ENCODE measurements at regions not wholly inside any gene's neighbourhood (a gene's known extent, or its start where the extent isn't known, plus 50 kb on each side); places are given as distances from the start of the nearest gene placed in this dataset.

GRCh38 chr6:84340422-84340821 is 113.0 kb upstream of the CEP162 start:
- DNase-seq (no peak), ATAC-seq (no peak)
- H3K4me3 ChIP-seq, result no peak overlapping the region
- H3K27ac ChIP-seq, result no peak overlapping the region
- no peaks in the 10 kb centered on the region for H3K9me3 ChIP-seq
- TF ChIP-seq CTCF (IDR thresholded peaks at IDR 0.05 in 4 of 5, conservative IDR thresholded peaks at IDR 0.05 in 1 of 5) (no peak), POLR2A (IDR thresholded peaks at IDR 0.05) (no peak)
- in situ Hi-C loops (cut with MboI; ENCODE audit: low sequenced_read_pairs in 4 of 4) (no loop called here), intact Hi-C loops (cut with DNase I; ENCODE audit: low total_unique reads) (no loop called here)
- H3K27me3 ChIP-seq, result no peaks in the 10 kb centered on the region
- H3K36me3 ChIP-seq, result no peaks in the 10 kb centered on the region
- no peaks in the 10 kb centered on the region for H3K4me1 ChIP-seq

GRCh38 chr6:84333842-84334241 is 106.4 kb upstream of the CEP162 start:
- H3K27ac ChIP-seq, result no peak overlapping the region
- H3K4me3 ChIP-seq, result no peak overlapping the region
- TF ChIP-seq POLR2A (IDR thresholded peaks at IDR 0.05) (no peak), CTCF (IDR thresholded peaks at IDR 0.05 in 4 of 5, conservative IDR thresholded peaks at IDR 0.05 in 1 of 5) (no peak)
- H3K4me1 ChIP-seq, result no peaks in the 10 kb centered on the region
- no peaks in the 10 kb centered on the region for H3K27me3 ChIP-seq
- intact Hi-C loops (cut with DNase I; ENCODE audit: low total_unique reads) (no loop called here), in situ Hi-C loops (cut with MboI; ENCODE audit: low sequenced_read_pairs in 4 of 4) (no loop called here)
- ATAC-seq (no peak), DNase-seq (no peak)
- H3K36me3 ChIP-seq, result no peaks in the 10 kb centered on the region
- H3K9me3 ChIP-seq, result no peaks in the 10 kb centered on the region

DNA sequence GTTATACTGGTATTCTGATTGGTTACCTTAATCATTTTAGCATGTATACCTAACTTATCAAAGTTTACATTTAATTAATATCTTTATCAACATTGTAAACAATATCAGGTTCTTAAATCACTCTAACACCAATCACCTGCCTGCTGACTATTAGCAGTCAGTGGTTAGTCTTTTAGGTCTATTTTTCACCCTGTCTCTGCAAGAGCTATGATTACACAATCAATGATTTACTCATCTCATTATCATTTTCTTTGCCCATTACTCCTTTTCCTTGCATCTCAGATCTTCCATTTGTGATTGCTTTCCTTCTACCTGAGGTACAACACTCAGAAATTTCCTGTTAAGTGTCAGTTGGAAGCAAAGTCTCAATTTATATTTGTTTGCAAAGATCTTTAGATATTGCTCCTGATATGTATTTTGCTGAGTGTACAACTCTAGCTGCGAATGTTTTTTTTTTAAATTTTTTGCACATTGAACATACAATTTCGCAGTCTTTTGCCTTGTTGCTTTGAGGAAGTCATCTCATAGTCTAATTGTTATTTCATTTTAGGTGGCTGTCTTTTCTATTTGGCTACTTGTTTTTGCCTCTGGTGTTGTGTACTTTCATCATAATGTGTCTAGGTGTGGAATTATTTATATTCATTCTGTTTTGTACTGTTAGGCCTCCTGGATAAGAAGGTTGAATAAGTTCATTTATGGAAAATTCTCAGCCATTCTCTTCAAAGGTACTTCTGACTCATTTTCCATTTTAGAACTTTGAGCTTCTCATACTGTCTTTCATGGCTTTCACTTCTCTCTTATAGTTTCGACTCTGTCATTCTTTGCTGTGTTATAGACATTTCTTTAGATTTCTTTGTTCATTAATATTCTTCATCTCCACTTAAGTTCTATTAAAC is 104.9 kb upstream of the CEP162 start:
- no peaks in the 10 kb centered on the region for H3K27me3 ChIP-seq
- no peak for TF ChIP-seq POLR2A (IDR thresholded peaks at IDR 0.05)
- no peak for TF ChIP-seq CTCF (IDR thresholded peaks at IDR 0.05 in 4 of 5, conservative IDR thresholded peaks at IDR 0.05 in 1 of 5)
- no peaks in the 10 kb centered on the region for H3K36me3 ChIP-seq
- no peak overlapping the region for H3K27ac ChIP-seq
- in situ Hi-C loops (cut with MboI; ENCODE audit: low sequenced_read_pairs in 4 of 4) (no loop called here), intact Hi-C loops (cut with DNase I; ENCODE audit: low total_unique reads) (no loop called here)
- DNase-seq (no peak), ATAC-seq (no peak)
- H3K4me1 ChIP-seq, result no peaks in the 10 kb centered on the region
- H3K9me3 ChIP-seq, result no peaks in the 10 kb centered on the region
- no peak overlapping the region for H3K4me3 ChIP-seq

GRCh38 chr6:84330325-84330724 is 102.9 kb upstream of the CEP162 start:
- TF ChIP-seq POLR2A (IDR thresholded peaks at IDR 0.05), result no peak
- TF ChIP-seq CTCF (IDR thresholded peaks at IDR 0.05 in 4 of 5, conservative IDR thresholded peaks at IDR 0.05 in 1 of 5), result no peak
- H3K36me3 ChIP-seq, result no peaks in the 10 kb centered on the region
- no peaks in the 10 kb centered on the region for H3K27me3 ChIP-seq
- in situ Hi-C loops (cut with MboI; ENCODE audit: low sequenced_read_pairs in 4 of 4), result no loop called here
- intact Hi-C loops (cut with DNase I; ENCODE audit: low total_unique reads), result no loop called here
- H3K4me3 ChIP-seq, result no peak overlapping the region
- no peaks in the 10 kb centered on the region for H3K4me1 ChIP-seq
- H3K27ac ChIP-seq, result no peak overlapping the region
- ATAC-seq (no peak), DNase-seq (no peak)
- H3K9me3 ChIP-seq, result no peaks in the 10 kb centered on the region
